ENCODE measurements at regions not wholly inside any gene's neighbourhood (a gene's known extent, or its start where the extent isn't known, plus 50 kb on each side); places are given as distances from the start of the nearest gene placed in this dataset.

DNA sequence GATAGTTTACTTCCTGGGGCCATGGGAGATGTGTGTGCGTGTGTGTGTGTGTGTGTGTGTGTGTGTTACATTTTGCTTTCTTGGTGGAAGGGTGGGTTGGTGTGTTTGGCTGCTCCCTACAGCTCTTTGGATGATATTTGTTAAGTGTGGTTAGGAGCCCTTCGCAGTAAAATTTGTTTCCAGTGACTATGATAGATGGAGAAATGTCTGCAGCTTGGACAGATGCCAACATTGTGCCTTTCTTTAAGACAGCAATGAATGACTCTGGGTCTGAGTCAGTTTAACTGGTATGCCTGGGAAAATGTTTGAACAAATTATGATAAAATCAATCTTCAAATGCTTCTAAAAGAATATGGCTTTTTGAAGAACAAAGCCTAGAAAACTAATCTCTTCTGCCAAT is 102.7 kb upstream of the TRPC6 start:
- TF ChIP-seq, protein P1, sequence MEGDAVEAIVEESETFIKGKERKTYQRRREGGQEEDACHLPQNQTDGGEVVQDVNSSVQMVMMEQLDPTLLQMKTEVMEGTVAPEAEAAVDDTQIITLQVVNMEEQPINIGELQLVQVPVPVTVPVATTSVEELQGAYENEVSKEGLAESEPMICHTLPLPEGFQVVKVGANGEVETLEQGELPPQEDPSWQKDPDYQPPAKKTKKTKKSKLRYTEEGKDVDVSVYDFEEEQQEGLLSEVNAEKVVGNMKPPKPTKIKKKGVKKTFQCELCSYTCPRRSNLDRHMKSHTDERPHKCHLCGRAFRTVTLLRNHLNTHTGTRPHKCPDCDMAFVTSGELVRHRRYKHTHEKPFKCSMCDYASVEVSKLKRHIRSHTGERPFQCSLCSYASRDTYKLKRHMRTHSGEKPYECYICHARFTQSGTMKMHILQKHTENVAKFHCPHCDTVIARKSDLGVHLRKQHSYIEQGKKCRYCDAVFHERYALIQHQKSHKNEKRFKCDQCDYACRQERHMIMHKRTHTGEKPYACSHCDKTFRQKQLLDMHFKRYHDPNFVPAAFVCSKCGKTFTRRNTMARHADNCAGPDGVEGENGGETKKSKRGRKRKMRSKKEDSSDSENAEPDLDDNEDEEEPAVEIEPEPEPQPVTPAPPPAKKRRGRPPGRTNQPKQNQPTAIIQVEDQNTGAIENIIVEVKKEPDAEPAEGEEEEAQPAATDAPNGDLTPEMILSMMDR (IDR thresholded peaks at IDR 0.05), result no peak
- no peak for TF ChIP-seq POLR2A (IDR thresholded peaks at IDR 0.05; ENCODE audit: low read depth)
